ENCODE measurements at regions not wholly inside any gene's neighbourhood (a gene's known extent, or its start where the extent isn't known, plus 50 kb on each side); places are given as distances from the start of the nearest gene placed in this dataset.

- H3F3A ChIP-seq (ENCODE audit: insufficient read depth, low read length, poor library complexity, severe bottlenecking), result no peaks in the 10 kb centered on the region
- no peak overlapping the region for H2AFZ ChIP-seq (ENCODE audit: low read depth, low read length)
- TF ChIP-seq RAD21 (conservative IDR thresholded peaks at IDR 0.05) (no peak), EZH2 (IDR thresholded peaks at IDR 0.05; ENCODE audit: borderline replicate concordance, insufficient read depth, low read length, poor library complexity, severe bottlenecking) (no peak), MXI1 (conservative IDR thresholded peaks at IDR 0.05; ENCODE audit: poor library complexity, severe bottlenecking) (no peak), TAF1 (IDR thresholded peaks at IDR 0.05; ENCODE audit: low read depth) (no peak), SMC3 (conservative IDR thresholded peaks at IDR 0.05; ENCODE audit: poor library complexity) (no peak), REST (IDR thresholded peaks at IDR 0.05; ENCODE audit: borderline replicate concordance) (no peak), CTCF (IDR thresholded peaks at IDR 0.05; ENCODE audit: poor library complexity, severe bottlenecking) (no peak), POLR2AphosphoS5 (IDR thresholded peaks at IDR 0.05) (no peak), EP300 (conservative IDR thresholded peaks at IDR 0.05; ENCODE audit: poor library complexity, severe bottlenecking) (no peak)
- no peaks in the 10 kb centered on the region for H3K9me2 ChIP-seq (ENCODE audit: insufficient read depth, low read length)
- no peak overlapping the region for H3K4me2 ChIP-seq (ENCODE audit: low read length)
- H3K9ac ChIP-seq (ENCODE audit: low read length), result no peak overlapping the region
- H3K9me3 ChIP-seq (ENCODE audit: low read length), result no peaks in the 10 kb centered on the region
- H3K27me3 ChIP-seq (ENCODE audit: insufficient read depth, low read depth, low read length), result no peaks in the 10 kb centered on the region
- H3K36me3 ChIP-seq (ENCODE audit: insufficient read depth, low read length), result no peaks in the 10 kb centered on the region
- H3K27ac ChIP-seq (ENCODE audit: low read length), result no peak overlapping the region
- no peaks in the 10 kb centered on the region for H4K20me1 ChIP-seq (ENCODE audit: insufficient read depth)
- H3K4me3 ChIP-seq (ENCODE audit: low read length), result no peak overlapping the region
- no peaks in the 10 kb centered on the region for H3K79me2 ChIP-seq (replicated peaks; ENCODE audit: insufficient read depth, low read length)
These were observed 85.9 kb upstream of the FOXN3 start for GRCh38 chr14:89502966-89503365.

GRCh38 chr14:89501381-89501780 lies 84.3 kb upstream of the FOXN3 start:
- Histone ChIP-seq H3F3A (ENCODE audit: insufficient read depth, low read length, poor library complexity, severe bottlenecking) (no peaks in the 10 kb centered on the region), H3K4me3 (ENCODE audit: low read length) (no peak overlapping the region), H3K9ac (ENCODE audit: low read length) (no peak overlapping the region), H3K79me2 (replicated peaks; ENCODE audit: insufficient read depth, low read length) (no peaks in the 10 kb centered on the region), H3K9me3 (ENCODE audit: low read length) (no peaks in the 10 kb centered on the region), H3K27ac (ENCODE audit: low read length) (no peak overlapping the region), H3K27me3 (ENCODE audit: insufficient read depth, low read depth, low read length) (no peaks in the 10 kb centered on the region), H2AFZ (ENCODE audit: low read depth, low read length) (no peak overlapping the region), H3K4me2 (ENCODE audit: low read length) (no peak overlapping the region), H3K36me3 (ENCODE audit: insufficient read depth, low read length) (no peaks in the 10 kb centered on the region), H4K20me1 (ENCODE audit: insufficient read depth) (no peaks in the 10 kb centered on the region), H3K9me2 (ENCODE audit: insufficient read depth, low read length) (no peaks in the 10 kb centered on the region)
- no peak for TF ChIP-seq POLR2AphosphoS5 (IDR thresholded peaks at IDR 0.05)
- TF ChIP-seq EP300 (conservative IDR thresholded peaks at IDR 0.05; ENCODE audit: poor library complexity, severe bottlenecking), result no peak
- no peak for TF ChIP-seq EZH2 (IDR thresholded peaks at IDR 0.05; ENCODE audit: borderline replicate concordance, insufficient read depth, low read length, poor library complexity, severe bottlenecking)
- TF ChIP-seq REST (IDR thresholded peaks at IDR 0.05; ENCODE audit: borderline replicate concordance), result no peak
- TF ChIP-seq CTCF (IDR thresholded peaks at IDR 0.05; ENCODE audit: poor library complexity, severe bottlenecking), result no peak
- no peak for TF ChIP-seq SMC3 (conservative IDR thresholded peaks at IDR 0.05; ENCODE audit: poor library complexity)
- TF ChIP-seq RAD21 (conservative IDR thresholded peaks at IDR 0.05), result no peak
- TF ChIP-seq TAF1 (IDR thresholded peaks at IDR 0.05; ENCODE audit: low read depth), result no peak
- no peak for TF ChIP-seq MXI1 (conservative IDR thresholded peaks at IDR 0.05; ENCODE audit: poor library complexity, severe bottlenecking)

Data from neural cell (in vitro differentiated cells).